ENCODE measurements at regions not wholly inside any gene's neighbourhood (a gene's known extent, or its start where the extent isn't known, plus 50 kb on each side); places are given as distances from the start of the nearest gene placed in this dataset.
A peak's percentile ranks its signal among the peaks of the same experiment; 100 is the strongest.

DNA sequence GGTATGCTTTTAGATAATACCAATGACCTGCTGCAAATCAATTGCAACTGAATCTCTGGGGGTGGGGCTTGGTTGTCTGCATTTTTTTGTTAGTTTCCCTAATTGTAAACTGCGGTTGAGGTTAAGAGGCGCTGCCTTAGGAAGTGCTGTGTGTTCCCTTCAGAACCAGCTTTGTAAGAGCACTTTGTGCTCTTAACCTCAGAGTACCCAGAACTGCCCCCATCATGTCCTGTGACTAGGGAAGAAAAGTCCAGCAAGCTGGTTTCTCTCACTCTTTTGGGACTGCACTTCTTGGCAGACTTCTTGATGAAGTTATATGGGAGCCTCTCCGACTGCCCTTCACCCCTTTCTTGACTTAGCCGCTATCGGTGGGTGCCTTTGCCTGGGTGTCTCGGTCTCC is 245.5 kb upstream of the CXCR4 start:
- POLR2A ChIA-PET = no interaction called here

DNA sequence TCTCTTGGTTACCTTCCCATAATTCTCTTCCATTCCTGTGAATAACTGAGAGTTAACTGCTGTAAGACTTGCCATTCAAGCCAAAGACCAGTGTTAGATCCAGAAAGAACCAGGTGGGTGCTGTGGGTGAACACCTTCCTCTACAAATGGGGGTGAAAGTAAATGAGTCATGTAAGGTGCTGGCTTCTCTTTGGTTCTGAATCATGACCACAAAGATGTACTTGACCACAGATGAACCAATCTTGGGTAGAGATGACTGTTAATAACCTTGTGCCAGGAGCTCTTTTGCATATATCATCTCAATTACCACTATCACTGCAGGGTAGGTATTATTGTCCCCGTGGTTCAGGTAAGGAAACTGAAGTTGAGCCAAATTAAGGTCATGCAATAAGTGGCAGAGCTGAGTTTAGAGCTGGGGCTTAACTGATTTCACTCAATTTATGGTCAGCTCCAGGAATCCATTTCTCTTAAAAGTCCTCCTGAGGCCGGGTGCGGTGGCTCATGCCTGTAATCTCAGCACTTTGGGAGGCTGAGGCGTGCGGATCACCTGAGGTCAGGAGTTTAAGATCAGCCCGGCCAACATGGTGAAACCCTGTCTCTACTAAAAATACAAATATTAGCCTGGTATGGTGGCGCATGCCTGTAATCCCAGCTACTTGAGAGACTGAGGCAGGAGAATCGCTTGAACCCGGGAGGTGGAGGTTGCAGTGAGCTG is 244.9 kb upstream of the CXCR4 start:
- no peaks in the 10 kb centered on the region for H3K27me3 ChIP-seq (ENCODE audit: control insufficient read depth in 1 of 2, insufficient read depth in 2 of 2, low read length in 2 of 2)
- peak in 2 of 14 experiments; percentile 19 to 34 for DNase-seq
- peaks cover 2% of the 10 kb centered on the region for H3K9me3 Mint-ChIP-seq

More for the DNA sequence above, 245.5 kb upstream of the CXCR4 start:
- intact Hi-C loops (cut with DNase I, micrococcal nuclease) = no loop called here
- peaks cover 2% of the 10 kb centered on the region for H3K9me3 Mint-ChIP-seq
- ATAC-seq (ENCODE audit: poor library complexity) = no peak
- DNase-seq = peak in 1 of 14 experiments; percentile 27
- Histone ChIP-seq H3K27me3 (ENCODE audit: control insufficient read depth in 1 of 2, insufficient read depth in 2 of 2, low read length in 2 of 2) (no peaks in the 10 kb centered on the region), H3K4me1 (ENCODE audit: insufficient read depth, low read length) (peaks cover 14% of the 10 kb centered on the region), H3K4me3 (ENCODE audit: low read length) (no peak overlapping the region), H3K27ac (ENCODE audit: low read depth in 1 of 2, low read length in 2 of 2) (no peak overlapping the region), H3K36me3 (ENCODE audit: insufficient read depth, low read length) (no peaks in the 10 kb centered on the region), H3K9me3 (ENCODE audit: control insufficient read depth in 1 of 2, insufficient read depth in 1 of 2, low read length in 2 of 2) (no peaks in the 10 kb centered on the region)
- no peak overlapping the region for H3K4me3 Mint-ChIP-seq
- H3K27me3 Mint-ChIP-seq = no peaks in the 10 kb centered on the region
- CTCF ChIA-PET = interaction anchor here (1.0 kb wide), 1 partner anchor 35 kb away, joined by 4 read pairs; no protein-coding TSS in a partner anchor
- H3K4me1 Mint-ChIP-seq (ENCODE audit: low read depth) = peaks cover 17% of the 10 kb centered on the region
- H3K27ac Mint-ChIP-seq = no peak overlapping the region
- TF ChIP-seq, protein P1, sequence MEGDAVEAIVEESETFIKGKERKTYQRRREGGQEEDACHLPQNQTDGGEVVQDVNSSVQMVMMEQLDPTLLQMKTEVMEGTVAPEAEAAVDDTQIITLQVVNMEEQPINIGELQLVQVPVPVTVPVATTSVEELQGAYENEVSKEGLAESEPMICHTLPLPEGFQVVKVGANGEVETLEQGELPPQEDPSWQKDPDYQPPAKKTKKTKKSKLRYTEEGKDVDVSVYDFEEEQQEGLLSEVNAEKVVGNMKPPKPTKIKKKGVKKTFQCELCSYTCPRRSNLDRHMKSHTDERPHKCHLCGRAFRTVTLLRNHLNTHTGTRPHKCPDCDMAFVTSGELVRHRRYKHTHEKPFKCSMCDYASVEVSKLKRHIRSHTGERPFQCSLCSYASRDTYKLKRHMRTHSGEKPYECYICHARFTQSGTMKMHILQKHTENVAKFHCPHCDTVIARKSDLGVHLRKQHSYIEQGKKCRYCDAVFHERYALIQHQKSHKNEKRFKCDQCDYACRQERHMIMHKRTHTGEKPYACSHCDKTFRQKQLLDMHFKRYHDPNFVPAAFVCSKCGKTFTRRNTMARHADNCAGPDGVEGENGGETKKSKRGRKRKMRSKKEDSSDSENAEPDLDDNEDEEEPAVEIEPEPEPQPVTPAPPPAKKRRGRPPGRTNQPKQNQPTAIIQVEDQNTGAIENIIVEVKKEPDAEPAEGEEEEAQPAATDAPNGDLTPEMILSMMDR (IDR thresholded peaks at IDR 0.05) = no peak
- H3K36me3 Mint-ChIP-seq (ENCODE audit: low read depth) = no peaks in the 10 kb centered on the region

DNA sequence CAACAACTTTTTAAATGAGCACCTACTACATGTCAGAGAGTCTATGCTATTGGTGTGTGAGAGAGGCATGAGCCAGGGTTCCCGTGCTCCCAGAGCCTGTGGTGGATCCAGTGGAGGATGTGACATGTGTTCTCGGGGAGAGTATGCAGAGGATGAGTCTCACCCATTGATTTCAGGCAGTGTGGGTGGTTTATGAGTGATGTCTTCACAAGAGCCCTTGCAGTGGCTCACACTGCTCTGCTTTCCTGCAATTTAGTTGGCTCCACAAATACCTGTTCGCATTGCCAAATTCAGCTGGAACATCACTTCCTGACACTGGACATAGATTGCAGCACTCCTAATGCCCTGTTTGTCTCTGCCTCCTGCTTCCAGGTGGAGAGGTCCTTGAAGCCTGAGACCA is 243.6 kb upstream of the CXCR4 start:
- H3K27ac ChIP-seq (ENCODE audit: low read depth in 1 of 2, low read length in 2 of 2) = no peak overlapping the region
- H3K27me3 ChIP-seq (ENCODE audit: control insufficient read depth in 1 of 2, insufficient read depth in 2 of 2, low read length in 2 of 2) = no peaks in the 10 kb centered on the region
- H3K9me3 Mint-ChIP-seq = no peaks in the 10 kb centered on the region
- H3K27me3 Mint-ChIP-seq = no peaks in the 10 kb centered on the region
- POLR2A ChIA-PET = no interaction called here
- intact Hi-C loops (cut with DNase I, micrococcal nuclease) = no loop called here
- no peak overlapping the region for H3K4me3 ChIP-seq (ENCODE audit: low read length)
- H3K9me3 ChIP-seq (ENCODE audit: control insufficient read depth in 1 of 2, insufficient read depth in 1 of 2, low read length in 2 of 2) = no peaks in the 10 kb centered on the region
- ATAC-seq (ENCODE audit: poor library complexity) = no peak
- TF ChIP-seq, protein P1 (IDR thresholded peaks at IDR 0.05) = no peak
- H3K4me1 ChIP-seq (ENCODE audit: insufficient read depth, low read length) = peaks cover 14% of the 10 kb centered on the region
- no peak overlapping the region for H3K4me3 Mint-ChIP-seq
- no peak for DNase-seq
- H3K27ac Mint-ChIP-seq = no peak overlapping the region
- no peaks in the 10 kb centered on the region for H3K36me3 ChIP-seq (ENCODE audit: insufficient read depth, low read length)
- peaks cover 17% of the 10 kb centered on the region for H3K4me1 Mint-ChIP-seq (ENCODE audit: low read depth)
- CTCF ChIA-PET = no interaction called here
- no peaks in the 10 kb centered on the region for H3K36me3 Mint-ChIP-seq (ENCODE audit: low read depth)

More for the DNA sequence above, 244.9 kb upstream of the CXCR4 start:
- CTCF ChIA-PET = interaction anchor here (1.0 kb wide), 1 partner anchor 35 kb away, joined by 4 read pairs; no protein-coding TSS in a partner anchor
- TF ChIP-seq, protein P1 (IDR thresholded peaks at IDR 0.05) = no peak
- POLR2A ChIA-PET = no interaction called here
- Histone ChIP-seq H3K27ac (ENCODE audit: low read depth in 1 of 2, low read length in 2 of 2) (no peak overlapping the region), H3K36me3 (ENCODE audit: insufficient read depth, low read length) (no peaks in the 10 kb centered on the region), H3K9me3 (ENCODE audit: control insufficient read depth in 1 of 2, insufficient read depth in 1 of 2, low read length in 2 of 2) (no peaks in the 10 kb centered on the region), H3K4me1 (ENCODE audit: insufficient read depth, low read length) (peaks cover 14% of the 10 kb centered on the region), H3K4me3 (ENCODE audit: low read length) (no peak overlapping the region)
- peak; percentile 71 for ATAC-seq (ENCODE audit: poor library complexity)
- H3K27me3 Mint-ChIP-seq = no peaks in the 10 kb centered on the region
- no peak overlapping the region for H3K27ac Mint-ChIP-seq
- peaks cover 17% of the 10 kb centered on the region for H3K4me1 Mint-ChIP-seq (ENCODE audit: low read depth)
- H3K4me3 Mint-ChIP-seq = no peak overlapping the region
- no peaks in the 10 kb centered on the region for H3K36me3 Mint-ChIP-seq (ENCODE audit: low read depth)
- intact Hi-C loops (cut with DNase I, micrococcal nuclease) = no loop called here
